Right cardiac atrium (tissue), 5 donors: ENCODE measurements at regions not wholly inside any gene's neighbourhood (a gene's known extent, or its start where the extent isn't known, plus 50 kb on each side); places are given as distances from the start of the nearest gene placed in this dataset.

Experiments
- ATAC-seq, 2 donors: fragments of 200-7000 bp; cut with Tn5 transposase; one replicate each; pipeline versions ENCODE4 v1.8.0 to v1.9.1; 2020; ENCODE audit warnings: moderate library complexity in 2 of 2, mild to moderate bottlenecking in 1 of 2
- DNase-seq, 3 donors: peaks; one replicate each; pipeline ENCODE4 v3.0.0-alpha.2; 2020
- H3K27ac ChIP-seq: one replicate; pipeline ENCODE4 v1.5.1; 2013; ENCODE audit warnings: mild to moderate bottlenecking, low read length, control low read depth, moderate library complexity
- H3K27me3 ChIP-seq: one replicate; pipeline ENCODE4 v1.6.1; 2013; ENCODE audit not compliant: control insufficient read depth, insufficient read depth
- H3K4me1 ChIP-seq: one replicate; pipeline ENCODE4 v1.6.1; 2013; ENCODE audit warnings: low read length; ENCODE audit not compliant: control insufficient read depth, insufficient read depth
- H3K4me3 ChIP-seq: one replicate; pipeline ENCODE4 v1.5.1; 2013; ENCODE audit warnings: low read length, control low read depth
- H3K9me3 ChIP-seq: one replicate; pipeline ENCODE4 v1.6.1; 2013; ENCODE audit warnings: low read length; ENCODE audit not compliant: control insufficient read depth
- WGBS: extraction: QIAGEN DNeasy Blood & Tissue Kit; methylation state at CpG from one replicate; pipeline ENCODE4 v1.1.7; 2013; 5-methylcytosine and 5-hydroxymethylcytosine counted together
- intact Hi-C, 4 donors: fragments of 100-400 bp; cut with DNase I; formaldehyde crosslinking; loops; one replicate each; pipeline versions ENCODE4 v1.11.0 to v1.14.0; 2022 to 2023
- donor health status: healthy with polysubstance abuse.
- donor health status: DM: no; HTN: yes; CAD: no.
- donor health status: DM: no; HTN: no; CAD: no.
- donor health status: DM: no; HTN: yes; CAD: no; lungs with severe emphysema.
- donor health status: DM: yes; HTN: yes; CAD: no.

DNA sequence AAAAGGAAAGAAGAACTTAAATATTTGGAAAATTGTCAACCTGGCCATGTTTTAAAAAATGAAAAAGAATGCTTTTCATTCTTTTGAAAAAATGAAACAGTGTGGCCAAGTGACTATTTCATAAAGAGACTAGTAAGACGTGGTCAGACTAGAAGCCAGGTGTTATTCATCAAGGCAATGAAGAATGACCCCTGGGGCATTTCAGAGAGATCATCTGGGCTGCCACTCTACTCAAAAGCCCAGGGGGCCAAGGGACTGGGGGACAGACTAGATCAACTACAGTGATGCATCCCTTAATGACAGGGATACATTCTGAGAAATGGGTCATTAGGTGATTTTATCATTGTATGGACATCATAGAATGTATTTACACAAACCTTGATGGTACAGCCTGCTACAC lies 199.4 kb downstream of the STK31 start:
- intact Hi-C loops = no loop called here
- Histone ChIP-seq H3K4me1 (no peaks in the 10 kb centered on the region), H3K4me3 (no peak overlapping the region), H3K27me3 (no peaks in the 10 kb centered on the region), H3K9me3 (no peaks in the 10 kb centered on the region), H3K27ac (no peak overlapping the region)
- WGBS = 39% methylated on average over 1 of the region's 1 CpG
- ATAC-seq (no peak), DNase-seq (peak in 1 of 3 donors; percentile 8)

DNA sequence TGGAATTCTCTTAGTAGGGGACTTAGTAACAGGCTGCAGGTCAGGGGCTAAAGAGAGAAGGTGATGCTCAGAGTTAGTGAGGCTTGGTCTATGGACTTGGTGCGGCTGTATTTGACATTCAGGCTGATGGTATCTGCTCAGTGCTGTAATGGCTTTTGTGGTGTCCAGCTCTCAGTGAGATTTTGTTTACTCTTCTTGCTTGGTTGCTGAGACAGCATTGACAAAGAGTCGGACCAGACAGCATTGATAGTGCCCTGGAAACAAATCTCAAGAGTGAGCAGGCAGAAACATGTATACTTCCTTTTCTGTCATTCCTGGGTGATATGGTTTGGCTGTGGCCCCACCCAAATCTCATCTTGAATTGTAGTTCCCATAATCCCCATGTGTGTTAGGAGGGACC lies 202.0 kb downstream of the STK31 start:
- 57% methylated on average over 2 of the region's 2 CpGs for WGBS
- DNase-seq (no peak), ATAC-seq (no peak)
- Histone ChIP-seq H3K9me3 (no peaks in the 10 kb centered on the region), H3K27me3 (no peaks in the 10 kb centered on the region), H3K4me3 (no peak overlapping the region), H3K4me1 (no peaks in the 10 kb centered on the region), H3K27ac (no peak overlapping the region)
- intact Hi-C loops = no loop called here

DNA sequence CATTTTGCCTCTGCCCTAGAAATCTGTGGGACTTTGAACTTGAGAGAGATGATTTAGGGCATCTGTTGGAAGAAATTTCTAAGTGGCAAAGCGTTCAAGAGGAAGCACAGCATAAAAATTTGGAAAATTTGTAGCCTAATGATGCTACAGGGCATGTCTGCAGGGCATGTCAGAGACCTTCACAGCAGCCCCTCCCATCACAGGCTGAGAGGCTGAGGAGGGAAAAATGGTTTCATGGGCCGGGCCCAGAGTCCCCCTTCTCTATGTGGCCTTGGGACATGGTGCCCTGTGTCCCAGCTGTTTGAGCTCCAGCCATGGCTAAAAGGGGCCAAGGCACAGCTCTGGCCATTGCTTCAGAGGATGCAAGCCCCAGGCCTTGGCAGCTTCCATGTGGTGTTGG lies 203.0 kb downstream of the STK31 start:
- ATAC-seq (no peak), DNase-seq (no peak)
- H3K4me1 ChIP-seq = no peaks in the 10 kb centered on the region
- 63% methylated on average over 2 of the region's 2 CpGs for WGBS
- no peak overlapping the region for H3K27ac ChIP-seq
- intact Hi-C loops = no loop called here
- H3K9me3 ChIP-seq = no peaks in the 10 kb centered on the region
- no peak overlapping the region for H3K4me3 ChIP-seq
- H3K27me3 ChIP-seq = no peaks in the 10 kb centered on the region

DNA sequence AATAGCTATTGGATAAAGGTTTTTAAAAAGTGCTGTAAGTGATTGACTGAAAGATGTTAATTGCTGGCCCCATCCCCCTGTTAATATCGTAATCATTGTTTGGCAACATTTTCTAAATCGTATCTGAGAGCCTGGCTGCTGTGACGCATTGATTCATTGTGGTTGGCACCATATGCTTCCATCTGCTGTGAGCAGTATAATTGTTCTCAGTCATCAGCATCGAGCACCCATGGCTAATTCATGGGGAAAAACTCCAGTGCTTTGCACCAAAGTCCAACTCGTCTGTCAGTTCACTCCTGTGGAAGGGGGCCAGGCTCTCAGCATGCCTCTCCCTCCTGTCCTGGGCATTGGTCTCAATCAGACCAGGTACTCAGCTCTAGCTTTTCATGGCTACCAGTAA lies 205.2 kb downstream of the STK31 start:
- Histone ChIP-seq H3K4me3 (no peak overlapping the region), H3K27ac (no peak overlapping the region), H3K27me3 (no peaks in the 10 kb centered on the region), H3K4me1 (no peaks in the 10 kb centered on the region), H3K9me3 (no peaks in the 10 kb centered on the region)
- no peak for ATAC-seq
- intact Hi-C loops = no loop called here
- DNase-seq = no peak
- 66% methylated on average over 5 of the region's 5 CpGs for WGBS

DNA sequence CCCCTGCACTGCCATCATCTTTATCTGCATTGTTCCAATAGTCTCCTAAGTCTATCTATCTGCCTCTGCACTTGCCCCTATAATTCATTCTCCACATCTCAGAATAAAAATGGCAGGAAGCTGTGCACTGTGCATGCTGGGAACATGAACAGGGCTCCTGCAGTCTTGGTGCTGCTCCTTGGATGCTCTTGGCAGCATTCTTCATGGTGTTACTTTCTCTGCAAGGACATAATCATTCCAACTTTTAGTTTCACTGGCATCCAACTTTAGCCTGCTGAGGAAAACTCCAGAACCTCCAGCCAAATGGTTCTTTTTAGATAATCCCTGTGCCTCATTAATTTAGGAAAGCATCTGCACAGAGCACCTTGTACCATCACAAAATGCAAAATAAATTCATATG lies 208.3 kb downstream of the STK31 start:
- Histone ChIP-seq H3K4me1 (no peaks in the 10 kb centered on the region), H3K4me3 (no peak overlapping the region), H3K27ac (no peak overlapping the region), H3K27me3 (no peaks in the 10 kb centered on the region), H3K9me3 (no peaks in the 10 kb centered on the region)
- intact Hi-C loops = no loop called here
- no peak for DNase-seq
- ATAC-seq = no peak

DNA sequence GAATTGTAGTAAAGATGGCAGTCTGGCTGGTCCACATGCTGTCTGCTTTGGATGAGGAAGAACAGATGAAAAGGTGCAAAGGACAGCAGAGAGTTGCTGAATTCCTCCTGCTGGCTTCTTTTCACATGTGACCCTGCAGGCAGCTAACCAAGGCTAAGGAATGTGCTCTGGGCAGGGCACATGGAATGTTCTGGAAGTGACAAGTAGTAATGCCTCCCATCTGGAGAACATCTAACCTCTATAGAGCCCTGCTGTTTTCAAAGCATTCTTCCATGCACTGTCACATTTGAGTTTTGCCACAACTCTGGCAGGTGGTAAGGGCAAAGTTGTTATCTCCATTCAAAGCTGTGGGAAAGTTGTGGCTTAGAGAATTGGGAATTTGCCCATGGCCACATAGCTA lies 208.8 kb downstream of the STK31 start:
- intact Hi-C loops = no loop called here
- DNase-seq (no peak), ATAC-seq (no peak)
- H3K9me3 ChIP-seq = no peaks in the 10 kb centered on the region
- no peak overlapping the region for H3K27ac ChIP-seq
- H3K4me1 ChIP-seq = no peaks in the 10 kb centered on the region
- no peak overlapping the region for H3K4me3 ChIP-seq
- H3K27me3 ChIP-seq = no peaks in the 10 kb centered on the region

DNA sequence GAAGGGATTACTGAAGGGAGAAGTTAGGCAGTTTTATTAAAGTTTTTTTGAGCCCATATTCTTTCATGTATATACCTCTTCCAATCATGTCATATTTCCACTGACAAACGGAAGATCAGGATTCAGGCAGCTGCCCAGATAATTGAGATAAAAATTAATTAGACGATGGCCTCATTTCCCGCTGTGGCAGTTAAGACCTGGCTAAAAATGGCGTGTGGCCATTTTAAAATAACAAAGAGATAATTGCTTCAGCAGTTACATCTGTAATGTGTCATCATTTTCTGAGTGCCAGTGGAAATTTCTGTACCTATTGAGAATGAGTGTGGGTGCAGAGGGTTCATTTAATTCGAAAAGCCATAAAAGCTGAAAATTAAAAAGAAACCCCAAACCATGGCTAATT lies 215.1 kb downstream of the STK31 start:
- whole genome bisulfite sequencing = 41% methylated on average over 5 of the region's 5 CpGs
- intact Hi-C loops = no loop called here
- ATAC-seq = no peak

DNA sequence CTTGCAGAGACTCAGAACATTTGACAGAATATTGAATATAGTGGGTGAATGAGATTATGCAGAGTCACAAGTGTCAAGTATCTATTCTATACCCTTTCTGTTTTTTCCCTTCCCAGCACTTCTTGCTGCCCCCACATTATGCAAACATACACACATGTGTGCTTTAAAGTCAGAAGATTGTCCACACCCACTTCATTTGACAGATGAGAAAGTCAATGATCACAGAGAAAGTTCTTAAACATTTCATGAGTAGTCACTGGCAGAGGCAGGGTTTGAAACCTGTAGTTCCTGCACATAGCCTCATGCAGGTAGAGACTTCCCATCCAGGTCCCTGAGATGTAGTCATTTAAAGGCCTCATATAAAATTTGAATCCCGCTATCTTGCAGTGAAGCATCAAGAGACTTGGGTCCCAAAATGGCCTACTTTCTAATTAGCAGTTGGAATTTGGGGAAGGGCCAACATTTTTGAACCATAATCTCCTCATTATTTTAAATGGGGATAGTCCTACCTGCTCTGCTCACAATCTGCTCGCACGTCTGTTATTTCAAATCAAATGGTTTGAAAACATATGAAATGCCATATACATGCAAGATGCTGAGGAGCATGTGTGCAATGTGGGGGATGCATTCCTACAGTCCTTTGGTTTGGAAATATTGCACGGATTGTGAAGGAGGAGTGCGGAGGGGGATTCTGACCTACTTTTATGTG lies 217.8 kb downstream of the STK31 start:
- Histone ChIP-seq H3K27ac (no peak overlapping the region), H3K4me1 (no peaks in the 10 kb centered on the region), H3K27me3 (no peaks in the 10 kb centered on the region), H3K4me3 (no peak overlapping the region), H3K9me3 (no peaks in the 10 kb centered on the region)
- 79% methylated on average over 5 of the region's 5 CpGs for WGBS
- intact Hi-C loops = no loop called here
- DNase-seq (no peak), ATAC-seq (no peak)

More for the DNA sequence above, 215.1 kb downstream of the STK31 start:
- H3K4me3 ChIP-seq = no peak overlapping the region
- no peak overlapping the region for H3K27ac ChIP-seq
- no peaks in the 10 kb centered on the region for H3K27me3 ChIP-seq
- DNase-seq = no peak
- H3K4me1 ChIP-seq = no peaks in the 10 kb centered on the region
- no peaks in the 10 kb centered on the region for H3K9me3 ChIP-seq

DNA sequence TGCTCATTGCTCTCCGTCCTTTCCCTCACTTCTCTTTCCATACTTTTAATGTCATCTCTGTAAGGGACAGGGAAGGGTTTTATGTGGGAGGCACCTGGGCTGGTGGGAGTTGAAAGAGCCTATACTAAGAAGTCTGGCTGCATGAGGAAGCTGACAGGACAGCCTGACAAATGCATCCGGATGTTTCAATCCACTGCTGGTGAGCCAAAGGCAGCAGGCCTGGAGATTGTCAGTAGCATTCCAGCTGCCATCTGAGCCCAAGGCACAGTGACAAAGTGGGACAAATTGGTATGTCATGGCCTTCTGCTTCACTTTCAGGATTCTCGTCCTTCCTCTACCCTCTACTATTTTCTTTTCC lies 218.4 kb downstream of the STK31 start:
- DNase-seq (no peak), ATAC-seq (no peak)
- intact Hi-C loops = no loop called here
- 37% methylated on average over 3 of the region's 3 CpGs for WGBS
- Histone ChIP-seq H3K27me3 (no peaks in the 10 kb centered on the region), H3K4me1 (no peaks in the 10 kb centered on the region), H3K9me3 (no peaks in the 10 kb centered on the region), H3K27ac (no peak overlapping the region), H3K4me3 (no peak overlapping the region)

DNA sequence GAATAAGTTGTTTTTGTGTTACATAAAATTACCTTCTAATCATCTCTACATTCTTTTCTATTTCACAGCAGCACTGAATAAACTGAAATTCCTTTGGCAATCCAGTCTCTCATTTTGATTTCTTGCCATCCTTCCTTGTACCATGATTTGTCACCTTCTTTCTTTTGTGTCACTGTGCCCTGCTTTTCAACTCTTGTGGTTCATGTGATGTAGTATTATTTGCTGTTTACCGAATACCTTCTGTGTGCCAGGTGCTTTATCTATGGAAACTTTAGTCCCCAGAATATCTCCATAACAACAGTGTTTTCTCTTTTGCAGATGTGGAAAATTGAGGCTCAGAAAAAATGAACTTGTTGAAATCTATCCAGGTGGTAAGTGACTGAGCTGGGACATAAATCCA lies 220.3 kb downstream of the STK31 start:
- Histone ChIP-seq H3K27me3 (no peaks in the 10 kb centered on the region), H3K27ac (no peak overlapping the region), H3K4me3 (no peak overlapping the region), H3K4me1 (no peaks in the 10 kb centered on the region), H3K9me3 (no peaks in the 10 kb centered on the region)
- WGBS = 72% methylated on average over 1 of the region's 1 CpG
- no peak for ATAC-seq
- intact Hi-C loops = no loop called here
- no peak for DNase-seq

DNA sequence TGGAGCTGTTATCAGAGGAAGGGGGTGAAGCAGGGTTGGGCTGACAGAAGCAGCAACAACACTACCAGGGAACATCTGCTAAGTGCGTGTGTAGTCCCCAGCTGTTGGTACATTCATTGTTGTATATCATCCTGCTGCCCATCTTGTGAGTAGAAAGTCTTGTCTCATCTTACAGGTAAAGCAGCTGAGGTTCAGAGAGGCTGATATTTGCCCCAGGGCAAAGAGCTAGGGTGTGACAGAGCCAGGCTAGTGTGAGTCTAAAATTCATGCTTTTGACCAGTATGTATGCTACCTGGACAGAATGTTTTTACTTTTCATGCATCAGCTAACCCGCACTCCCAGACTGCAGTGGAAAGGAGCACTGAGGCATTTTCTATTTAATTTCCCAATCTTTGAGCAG lies 221.6 kb downstream of the STK31 start:
- 76% methylated on average over 2 of the region's 2 CpGs for WGBS
- no peaks in the 10 kb centered on the region for H3K4me1 ChIP-seq
- H3K9me3 ChIP-seq = no peaks in the 10 kb centered on the region
- H3K27ac ChIP-seq = no peak overlapping the region
- intact Hi-C loops = no loop called here
- ATAC-seq = no peak
- H3K27me3 ChIP-seq = no peaks in the 10 kb centered on the region
- H3K4me3 ChIP-seq = no peak overlapping the region
- no peak for DNase-seq

DNA sequence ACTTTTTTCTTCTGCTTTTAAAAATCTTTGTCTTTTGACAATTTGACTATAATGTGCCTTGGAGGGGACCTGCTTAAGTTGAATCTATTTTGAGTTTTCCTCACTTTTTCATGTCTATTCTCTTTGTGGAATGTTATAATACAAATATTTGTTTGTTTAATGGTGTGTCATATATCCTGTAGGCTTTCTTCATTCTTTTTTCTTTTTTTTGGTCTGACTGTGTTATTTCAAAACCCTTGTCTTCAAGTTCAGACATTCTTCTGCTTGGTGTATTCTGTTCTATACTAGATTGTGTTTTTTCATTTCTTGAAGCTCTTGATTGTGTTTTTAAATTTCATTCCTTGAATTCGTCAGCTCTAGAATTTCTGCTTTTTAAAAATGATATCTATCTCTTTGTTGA lies 228.2 kb downstream of the STK31 start:
- 82% methylated on average over 1 of the region's 1 CpG for WGBS

More for the DNA sequence above, 228.2 kb downstream of the STK31 start:
- H3K4me3 ChIP-seq = no peak overlapping the region
- no peaks in the 10 kb centered on the region for H3K27me3 ChIP-seq
- no peaks in the 10 kb centered on the region for H3K9me3 ChIP-seq
- H3K4me1 ChIP-seq = no peaks in the 10 kb centered on the region
- no peak for DNase-seq
- no peak overlapping the region for H3K27ac ChIP-seq
- intact Hi-C loops = no loop called here
- no peak for ATAC-seq
